ENCODE measurements at regions not wholly inside any gene's neighbourhood (a gene's known extent, or its start where the extent isn't known, plus 50 kb on each side); places are given as distances from the start of the nearest gene placed in this dataset.

DNA sequence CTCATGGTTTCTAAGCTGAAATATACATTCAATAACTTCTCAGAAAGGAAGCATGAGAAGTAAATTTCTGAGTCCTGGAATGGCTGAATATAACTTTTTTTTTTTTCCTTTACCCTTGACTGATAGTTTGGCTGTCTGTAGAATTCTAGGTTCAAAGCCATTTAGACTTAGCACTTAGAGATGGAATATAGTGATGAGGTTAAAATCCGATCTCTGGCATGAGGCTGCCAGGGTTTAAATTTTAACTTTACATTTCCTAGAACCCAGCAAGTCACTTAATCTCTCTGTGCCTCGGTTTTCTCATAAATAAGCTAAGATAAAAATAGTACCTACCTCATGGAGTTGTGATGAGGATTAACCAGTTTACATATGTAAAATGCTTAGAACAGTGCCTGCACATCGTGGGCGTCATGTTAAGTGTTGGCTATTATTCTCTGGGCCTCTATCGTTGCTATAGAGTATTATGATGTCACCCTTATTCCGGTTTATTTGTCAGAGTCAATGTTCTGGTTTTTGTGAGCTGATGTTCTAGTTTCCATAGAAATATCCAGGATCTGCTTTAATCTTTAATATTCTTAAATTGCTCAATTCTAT, 199.8 kb upstream of the TLE3 start:
- no peak for DNase-seq (ENCODE audit: low read depth, low spot score)
- no peak overlapping the region for H3K27ac ChIP-seq

DNA sequence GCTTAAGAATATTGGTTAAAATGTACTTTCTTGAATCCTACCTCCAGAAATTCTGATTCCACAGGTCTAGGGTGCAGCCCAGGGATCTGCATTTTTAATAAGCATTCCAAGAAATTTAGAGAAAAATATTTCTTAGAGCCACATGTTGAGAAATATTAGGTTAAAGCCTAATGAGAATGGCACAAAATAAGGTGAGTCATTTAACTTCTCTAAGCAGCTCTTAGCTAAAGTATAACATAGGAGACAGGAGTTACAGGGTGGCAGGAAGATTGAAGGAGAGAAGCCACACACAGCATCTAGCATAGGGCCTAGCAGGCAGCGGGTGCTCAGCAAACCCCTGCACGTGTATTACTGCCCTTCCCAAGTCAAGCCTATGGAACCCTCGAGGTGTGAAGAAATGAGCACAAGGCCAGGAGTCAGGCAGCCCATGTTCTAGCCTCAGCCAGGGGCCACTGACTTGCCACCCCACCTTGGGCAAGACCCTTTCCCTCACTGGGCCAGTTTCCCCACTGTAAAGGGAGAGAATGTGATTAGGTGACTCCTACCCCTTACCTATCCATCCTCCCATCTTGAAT, 197.1 kb upstream of the TLE3 start:
- no peak overlapping the region for H3K27ac ChIP-seq
- DNase-seq (ENCODE audit: low read depth, low spot score): no peak

DNA sequence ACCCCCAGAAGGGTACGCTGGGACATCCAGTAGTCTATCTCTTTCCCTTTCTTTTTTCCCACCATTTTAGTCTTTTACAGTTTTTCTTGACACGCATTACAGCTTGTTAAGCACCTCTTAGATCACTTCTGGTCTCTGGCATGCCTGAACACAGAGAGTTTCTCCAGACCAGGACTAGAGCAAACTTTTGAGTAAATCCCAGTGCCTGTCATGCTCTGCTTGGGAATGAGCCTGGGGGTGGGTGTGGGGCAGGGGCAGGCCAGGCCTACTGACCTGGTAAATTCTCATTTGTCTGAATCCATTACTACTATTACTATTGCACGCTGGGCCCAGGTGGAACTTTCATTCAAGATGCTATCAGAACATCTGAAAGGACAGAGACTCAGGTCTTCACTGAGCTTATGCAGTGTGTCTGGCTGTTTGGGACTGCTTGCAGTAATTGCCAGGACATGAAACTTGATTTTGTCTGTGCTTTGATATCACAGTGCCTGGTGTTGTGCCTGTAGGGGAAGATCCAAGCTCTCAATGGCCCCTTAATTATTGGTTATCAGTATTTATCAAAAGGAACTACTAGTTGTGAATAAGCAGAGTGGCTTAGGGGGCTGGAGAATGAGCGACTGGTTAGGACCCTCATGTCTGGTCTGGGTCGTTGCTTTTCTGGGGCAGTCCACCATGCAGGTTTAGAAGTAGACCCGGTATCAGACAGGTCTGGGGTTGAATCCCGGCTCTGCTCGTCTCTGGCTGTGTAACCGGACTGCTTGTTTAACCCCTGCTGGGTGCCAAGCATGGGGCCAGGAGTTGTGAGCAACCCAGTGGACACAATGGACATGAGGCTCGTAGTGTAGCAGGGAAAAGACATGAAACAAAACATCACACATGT, 196.1 kb upstream of the TLE3 start:
- H3K27ac ChIP-seq: no peak overlapping the region
- DNase-seq (ENCODE audit: low read depth, low spot score): no peak

DNA sequence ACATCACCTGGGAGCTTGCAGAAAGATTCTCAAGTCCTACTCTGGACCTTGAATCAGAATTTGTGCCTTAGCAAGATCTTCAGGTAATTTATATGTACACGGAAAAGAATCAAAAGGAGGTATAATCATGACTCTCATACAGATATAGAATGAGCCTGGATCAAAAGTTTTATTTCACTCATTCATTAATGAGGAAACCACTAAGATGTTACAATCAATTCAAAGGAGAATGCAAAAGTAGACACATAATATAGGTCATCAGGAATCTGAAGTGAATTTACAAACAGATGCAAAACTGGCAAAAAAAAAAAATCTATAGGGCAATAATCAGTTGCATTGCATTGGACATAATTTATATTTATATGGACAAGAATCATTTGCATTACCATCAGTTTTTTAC, 195.4 kb upstream of the TLE3 start:
- no peak overlapping the region for H3K27ac ChIP-seq
- DNase-seq (ENCODE audit: low read depth, low spot score): no peak

DNA sequence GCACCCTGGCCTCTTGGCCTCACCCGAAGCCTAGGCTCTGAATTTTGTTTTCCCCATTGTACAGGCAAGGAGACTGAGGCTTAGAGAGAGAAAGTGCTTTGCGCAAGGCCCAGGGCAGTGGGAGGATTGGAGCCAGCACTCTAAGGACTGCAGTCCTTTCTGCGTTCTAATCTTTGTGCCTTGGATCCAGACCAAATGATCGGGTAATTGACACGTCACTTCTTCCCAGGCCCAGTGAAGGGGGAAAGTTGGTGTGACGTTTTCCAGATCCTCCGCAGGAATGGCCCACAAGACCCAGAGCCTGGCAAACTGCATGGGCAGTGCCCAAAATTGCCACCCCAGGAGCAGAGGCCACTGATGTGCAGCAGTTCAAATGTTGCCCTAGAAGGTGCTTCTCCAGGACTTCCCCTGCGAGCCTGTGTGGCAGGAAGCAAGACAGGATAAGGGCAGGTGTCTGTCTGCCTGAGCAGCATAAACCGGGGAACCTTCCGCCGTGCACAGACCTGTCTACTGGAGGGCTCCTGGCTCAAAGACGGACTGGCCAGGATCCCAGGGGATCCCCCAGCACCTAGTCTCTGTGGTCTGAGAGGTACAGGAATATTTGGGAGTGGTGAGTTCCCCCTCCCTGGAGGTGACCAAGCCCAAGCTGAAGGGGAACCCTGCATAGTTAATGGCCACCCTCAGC, 194.5 kb upstream of the TLE3 start:
- no peak for DNase-seq (ENCODE audit: low read depth, low spot score)
- H3K27ac ChIP-seq: no peak overlapping the region

DNA sequence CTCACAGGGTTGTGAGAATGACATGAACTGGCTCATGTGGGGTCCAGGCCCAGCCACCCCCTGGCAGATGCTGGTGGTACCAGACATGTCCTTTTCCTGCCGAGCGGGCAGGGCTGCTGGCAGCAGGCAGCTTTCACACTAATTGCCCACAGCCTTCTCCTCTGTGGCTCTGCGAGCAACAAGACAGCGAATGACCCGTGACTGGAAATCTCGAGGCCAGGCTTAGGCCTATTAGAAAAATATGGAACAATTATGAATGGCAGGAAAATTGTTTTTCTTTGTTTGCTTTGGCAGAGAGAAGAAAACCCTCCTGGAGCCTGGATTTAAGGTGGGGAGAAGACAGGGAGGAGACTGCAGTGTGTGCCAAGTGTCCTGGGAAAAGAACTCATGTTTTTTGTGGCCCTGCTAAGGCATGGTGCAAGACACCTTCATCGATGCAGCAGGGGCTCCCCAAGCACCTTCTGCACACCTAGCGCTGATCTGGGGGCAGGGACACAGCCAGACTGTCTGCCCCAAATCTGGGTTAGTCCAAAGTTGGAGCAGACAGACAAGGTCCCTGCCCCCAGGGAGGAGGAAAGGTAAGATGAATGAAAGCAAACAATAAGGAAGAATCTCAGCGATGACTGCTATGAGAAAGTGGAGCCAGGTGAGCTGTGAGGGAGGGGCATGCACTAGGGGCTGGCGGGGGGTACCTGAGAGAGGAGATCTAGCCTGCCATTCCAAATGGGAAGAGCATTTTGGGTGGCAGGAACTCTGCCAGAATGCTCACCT, 193.8 kb upstream of the TLE3 start:
- no peak overlapping the region for H3K27ac ChIP-seq
- DNase-seq (ENCODE audit: low read depth, low spot score): no peak

DNA sequence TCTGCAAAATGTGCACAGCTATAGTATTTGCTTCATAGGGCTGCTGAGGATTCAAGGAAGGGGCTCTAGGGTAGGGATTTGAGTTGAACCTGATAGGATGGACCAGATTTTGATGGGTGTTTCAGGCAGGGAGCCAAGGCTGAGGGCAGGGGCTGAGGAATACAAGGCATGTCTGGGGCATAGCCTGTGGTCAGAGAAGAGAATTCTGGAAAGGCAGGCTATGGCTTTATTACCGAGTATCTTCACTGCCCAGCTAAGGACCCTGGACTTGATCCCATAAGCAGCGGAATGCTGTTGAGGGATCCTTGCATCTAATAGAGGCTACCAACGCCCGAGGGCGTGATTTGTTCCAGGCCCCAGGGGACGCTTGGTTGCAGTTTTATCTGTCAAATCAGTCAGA, 193.0 kb upstream of the TLE3 start:
- DNase-seq (ENCODE audit: low read depth, low spot score): no peak
- no peak overlapping the region for H3K27ac ChIP-seq

DNA sequence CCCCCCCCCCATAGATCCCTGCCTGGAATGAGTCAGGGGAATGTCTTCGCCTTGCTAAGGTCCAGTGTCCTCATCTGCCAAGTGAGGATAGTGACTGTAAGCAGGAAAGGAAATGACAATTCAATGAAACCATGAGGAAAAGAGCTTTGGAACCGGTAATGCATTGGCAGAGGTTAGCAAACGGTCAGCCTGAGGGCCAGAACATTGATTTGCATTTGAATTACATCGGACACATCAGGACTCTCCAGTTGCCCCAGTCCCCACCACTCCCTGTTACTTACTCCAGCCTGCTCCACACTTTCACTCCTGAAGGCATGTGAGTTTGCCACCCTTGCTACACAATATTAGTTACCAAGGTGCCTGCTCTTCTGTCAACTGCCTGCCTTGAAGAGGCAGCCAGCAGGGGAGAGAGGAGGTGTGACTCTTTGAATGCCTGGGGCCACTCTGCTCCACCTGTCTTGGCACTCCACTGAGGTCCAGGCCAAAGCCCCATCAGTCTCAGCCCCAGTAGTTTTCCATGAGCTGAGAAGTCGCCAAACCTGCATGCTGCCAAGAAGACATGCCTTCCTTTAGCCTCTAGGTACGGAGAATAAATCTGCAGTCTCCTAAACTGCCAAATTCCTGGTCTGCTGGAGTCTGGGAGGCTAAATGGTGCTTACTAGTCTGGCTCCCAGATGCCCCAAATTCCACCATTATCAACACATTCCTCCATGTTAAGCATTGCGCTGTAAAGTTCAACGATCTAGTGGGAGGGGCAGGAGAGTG, 191.7 kb upstream of the TLE3 start:
- H3K27ac ChIP-seq: peak overlapping the region; percentile 24
- DNase-seq (ENCODE audit: low read depth, low spot score): no peak

DNA sequence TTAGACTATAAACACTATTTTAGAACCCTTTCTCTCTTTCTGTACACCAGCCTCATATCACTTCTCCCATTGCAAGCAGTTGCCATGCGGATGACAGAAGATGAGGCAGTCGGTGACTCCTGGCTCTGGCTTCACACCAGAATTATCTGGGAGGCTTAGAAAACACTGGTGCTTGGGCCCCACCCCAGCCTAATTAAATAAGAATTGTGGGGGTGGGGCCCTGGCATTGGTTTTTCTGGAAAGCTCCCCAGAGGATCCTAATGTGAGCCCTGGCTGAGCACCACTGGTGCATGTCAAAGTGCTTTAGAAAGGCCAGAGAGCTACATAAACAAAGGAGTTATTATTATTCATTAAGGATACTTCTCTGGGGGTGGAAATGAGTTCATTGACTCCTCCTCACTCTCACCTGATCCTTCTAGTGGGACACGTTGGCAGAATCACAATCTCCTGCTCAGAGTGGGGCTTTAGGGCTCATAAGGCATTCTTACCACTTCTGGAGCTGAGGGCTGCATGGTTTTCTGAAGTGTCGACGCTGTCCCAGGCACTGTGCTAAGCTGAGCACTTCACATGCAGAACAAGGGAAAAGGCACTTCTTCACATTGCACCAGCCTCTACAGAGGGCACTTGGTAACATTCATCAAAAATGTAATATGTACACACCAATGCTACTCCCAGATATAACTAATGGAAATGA, 188.5 kb upstream of the TLE3 start:
- no peak for DNase-seq (ENCODE audit: low read depth, low spot score)
- H3K27ac ChIP-seq: no peak overlapping the region

DNA sequence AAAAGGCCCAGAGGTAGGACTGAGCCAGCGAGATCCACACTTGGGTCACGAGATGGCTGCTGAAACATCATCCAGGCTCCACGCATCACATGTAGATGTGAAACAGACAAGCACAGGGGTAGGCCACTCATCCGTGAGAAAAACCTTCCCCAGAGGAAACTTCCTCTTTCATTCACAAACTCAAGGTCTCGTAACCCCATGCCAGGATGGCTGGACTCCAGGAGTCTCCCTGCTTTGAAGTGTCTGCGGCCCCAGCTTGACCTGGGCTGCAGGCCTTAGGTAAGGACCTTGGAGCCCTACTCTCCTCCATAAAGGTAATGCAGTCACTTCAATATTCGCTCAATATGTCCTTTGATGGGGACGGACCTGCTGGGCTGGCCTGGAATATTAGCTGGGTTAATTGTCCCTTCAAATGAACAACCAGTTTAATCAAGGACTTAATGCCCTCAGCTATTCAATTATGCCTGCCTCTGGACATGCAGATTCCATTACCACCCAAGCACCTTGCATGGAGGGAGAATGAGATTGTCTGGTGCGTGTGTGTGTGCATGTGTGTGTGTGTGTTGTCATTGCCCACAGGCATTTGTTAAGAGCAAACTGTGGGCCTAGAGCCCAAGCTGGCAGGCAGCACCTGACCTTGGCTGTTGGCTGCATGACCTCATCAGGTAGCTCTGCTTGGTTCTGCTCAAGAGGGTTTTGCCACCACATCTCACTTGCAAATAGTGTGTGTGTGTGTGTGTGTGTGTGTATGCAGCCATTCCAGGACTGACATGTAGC, 186.9 kb upstream of the TLE3 start:
- no peak for DNase-seq (ENCODE audit: low read depth, low spot score)

DNA sequence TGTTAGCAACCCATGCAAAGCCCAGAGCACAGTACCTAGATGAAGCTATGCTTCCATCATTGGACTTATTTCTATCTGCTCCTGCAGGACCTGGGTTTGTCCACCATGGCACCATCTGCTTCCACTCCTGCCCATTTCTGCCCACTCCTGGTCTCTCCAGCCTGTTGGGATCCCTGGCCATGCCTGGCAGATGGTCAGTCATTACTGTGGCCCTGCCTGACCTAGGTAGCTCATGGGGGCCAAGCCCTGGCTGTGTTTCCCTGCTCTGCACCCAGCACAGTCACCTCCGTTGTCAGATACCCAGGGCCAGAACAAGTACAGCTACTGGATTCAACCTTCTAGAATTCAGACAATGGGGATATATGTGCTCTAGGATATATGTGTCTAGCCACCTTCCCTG, 185.8 kb upstream of the TLE3 start:
- H3K27ac ChIP-seq: no peak overlapping the region
- DNase-seq (ENCODE audit: low read depth, low spot score): no peak

More for the DNA sequence above, 186.9 kb upstream of the TLE3 start:
- H3K27ac ChIP-seq: no peak overlapping the region

DNA sequence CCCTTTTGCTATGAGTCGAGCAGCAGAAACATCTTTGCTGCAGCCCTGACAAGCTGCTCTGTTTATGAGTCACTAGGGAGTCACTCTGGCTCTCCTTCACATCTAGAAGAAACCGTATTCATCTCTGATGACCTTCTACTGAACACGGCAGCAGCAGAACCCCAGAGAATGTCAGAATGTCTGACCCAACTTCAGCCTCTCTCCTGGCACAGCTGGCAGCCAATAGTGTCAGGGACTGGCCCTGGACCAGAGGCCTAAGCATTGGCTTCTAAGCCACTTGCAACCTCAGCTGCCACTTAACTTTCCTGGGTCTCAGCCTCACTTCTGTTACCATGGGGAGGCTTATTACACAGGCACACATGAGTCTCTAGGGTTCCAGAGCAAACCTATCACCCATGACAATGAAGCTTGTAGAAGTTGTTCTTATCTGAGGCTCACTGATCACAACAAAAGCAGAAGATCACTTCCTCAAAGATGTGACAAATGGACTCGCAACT, 184.1 kb upstream of the TLE3 start:
- no peak for DNase-seq (ENCODE audit: low read depth, low spot score)

DNA sequence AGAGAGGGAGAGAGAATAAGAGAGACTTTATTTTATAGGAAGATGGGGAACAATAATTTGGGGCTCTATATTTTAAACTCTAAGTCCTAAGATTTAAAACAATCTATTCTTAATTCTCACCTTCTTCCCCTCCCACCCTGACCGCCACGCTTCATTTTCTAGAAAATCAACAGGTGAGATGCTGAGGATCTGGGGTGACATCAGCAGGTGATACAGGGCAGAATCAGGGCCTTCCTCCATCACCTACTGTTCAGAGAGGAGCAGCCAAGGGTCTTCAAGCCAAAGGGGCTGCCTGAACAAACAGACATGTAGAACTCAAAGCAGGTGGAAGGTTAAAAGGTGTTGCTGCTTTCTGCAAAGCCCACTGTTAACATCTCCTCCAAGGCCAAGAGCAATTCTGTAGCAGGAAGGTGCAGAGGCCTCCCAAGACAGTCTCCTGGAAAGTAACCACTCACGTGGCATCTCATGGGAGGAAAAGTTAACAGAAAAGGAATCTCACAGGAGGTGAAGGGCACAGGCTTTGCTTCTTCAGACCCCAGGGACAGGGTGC, 183.6 kb upstream of the TLE3 start:
- DNase-seq (ENCODE audit: low read depth, low spot score): no peak
- no peak overlapping the region for H3K27ac ChIP-seq

More for the DNA sequence above, 184.1 kb upstream of the TLE3 start:
- H3K27ac ChIP-seq: no peak overlapping the region

DNA sequence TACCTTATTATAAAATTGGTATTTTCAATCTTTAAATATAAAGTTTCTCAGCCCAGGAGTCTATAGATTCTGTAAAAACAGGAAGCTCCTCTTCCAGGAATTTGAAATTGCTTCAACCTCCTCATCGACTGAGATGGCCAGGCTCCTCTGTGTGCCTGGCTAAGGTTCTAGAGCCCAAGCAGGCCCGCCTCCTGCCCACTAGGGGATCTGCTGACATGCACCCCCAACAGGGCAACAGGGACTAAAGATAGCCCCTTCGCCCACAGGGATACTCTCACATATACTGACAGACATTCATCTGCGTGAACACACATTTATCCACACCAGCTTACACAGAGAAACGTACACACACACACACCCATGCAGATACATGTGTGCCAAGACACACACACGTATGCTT, 183.1 kb upstream of the TLE3 start:
- H3K27ac ChIP-seq: no peak overlapping the region
- no peak for DNase-seq (ENCODE audit: low read depth, low spot score)

DNA sequence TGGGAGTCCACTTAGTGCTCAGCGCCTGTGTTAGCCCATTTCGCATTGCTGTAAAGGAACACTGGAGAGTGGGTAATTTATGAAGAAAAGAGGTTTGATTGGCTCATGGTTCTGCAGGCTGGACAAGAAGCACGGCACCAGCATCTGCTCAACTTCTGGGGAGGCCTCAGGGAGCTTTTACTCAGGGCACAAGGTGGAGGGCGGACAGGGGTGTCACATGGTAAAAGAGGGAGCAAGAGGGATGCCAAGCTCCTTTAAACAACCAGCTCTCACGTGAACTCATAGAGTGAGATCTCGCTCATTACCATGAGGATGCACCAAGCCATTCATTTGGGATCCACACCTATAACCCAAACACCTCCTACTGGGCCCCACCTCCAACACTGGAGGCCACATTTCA, 181.4 kb upstream of the TLE3 start:
- no peak for DNase-seq (ENCODE audit: low read depth, low spot score)
- no peak overlapping the region for H3K27ac ChIP-seq

DNA sequence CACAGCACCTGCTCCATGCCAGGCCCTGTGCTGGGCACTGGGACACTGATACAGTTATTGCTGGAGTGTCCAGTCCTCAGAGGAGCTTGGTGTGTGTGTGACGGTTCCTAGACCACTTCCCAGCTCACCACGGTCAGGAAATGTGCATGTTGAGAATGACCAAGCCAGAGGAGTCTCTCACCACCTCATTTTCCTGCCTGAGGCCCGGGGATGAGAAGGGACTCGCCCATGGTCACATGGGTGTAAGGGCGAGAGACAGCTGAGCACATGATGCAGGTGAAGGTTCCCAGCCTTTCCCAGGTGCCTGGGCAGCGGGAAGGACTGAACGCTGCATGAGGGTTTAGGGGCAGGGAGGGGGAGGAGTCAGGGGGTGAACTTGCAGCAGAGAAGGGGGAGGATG, 180.9 kb upstream of the TLE3 start:
- no peak overlapping the region for H3K27ac ChIP-seq
- DNase-seq (ENCODE audit: low read depth, low spot score): no peak

DNA sequence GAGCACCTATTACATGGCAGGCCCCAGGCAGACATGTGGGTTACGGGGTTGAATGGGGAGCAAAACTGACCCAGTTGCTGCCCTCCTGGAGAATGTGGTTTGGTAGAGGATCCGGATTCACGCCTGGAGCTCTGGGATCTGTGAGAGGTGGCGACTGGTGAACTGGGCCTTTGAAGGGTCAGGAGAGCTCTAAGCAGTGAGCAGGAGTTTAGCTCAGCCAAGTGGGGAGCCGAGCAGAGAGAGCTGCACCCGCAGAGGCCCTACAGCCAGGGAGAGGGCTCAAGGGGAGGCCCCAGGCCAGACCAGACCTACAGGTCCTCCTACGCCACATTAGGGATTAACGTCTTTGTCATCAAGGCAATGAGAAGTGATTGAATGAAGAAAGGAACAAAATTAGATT, 179.8 kb upstream of the TLE3 start:
- no peak for DNase-seq (ENCODE audit: low read depth, low spot score)
- no peak overlapping the region for H3K27ac ChIP-seq

DNA sequence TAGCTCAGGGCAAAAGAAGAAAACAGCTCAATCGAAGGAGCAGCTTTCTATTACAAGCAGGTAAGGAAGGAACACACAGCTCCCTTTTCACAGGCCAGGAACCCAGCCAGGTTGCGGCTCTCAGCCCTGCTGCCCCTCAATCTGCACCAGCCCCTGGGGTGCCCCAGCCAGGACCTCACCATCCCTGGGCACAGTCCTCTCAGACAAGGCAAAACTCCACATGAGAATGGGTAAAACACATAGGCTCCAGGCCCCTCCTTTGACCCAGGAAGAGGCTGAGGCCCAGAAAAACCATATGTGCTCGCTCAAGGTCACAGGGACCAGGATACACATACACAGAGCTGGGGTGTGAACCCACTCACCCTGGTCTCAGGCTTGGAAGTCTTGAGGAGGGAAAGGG, 178.7 kb upstream of the TLE3 start:
- H3K27ac ChIP-seq: no peak overlapping the region
- no peak for DNase-seq (ENCODE audit: low read depth, low spot score)

Data from epithelial cell of prostate (primary cell).